ENCODE measurements at regions not wholly inside any gene's neighbourhood (a gene's known extent, or its start where the extent isn't known, plus 50 kb on each side); places are given as distances from the start of the nearest gene placed in this dataset.

GRCh38 chr13:89959074-89959473 is 1388.4 kb upstream of the MIR17HG start:
- no peak for TF ChIP-seq TAF1 (IDR thresholded peaks at IDR 0.05; ENCODE audit: borderline replicate concordance, low read depth, low read length)
- TF ChIP-seq POLR2AphosphoS5 (IDR thresholded peaks at IDR 0.05; ENCODE audit: low read depth, low read length) = no peak
- TF ChIP-seq POLR2A (IDR thresholded peaks at IDR 0.05; ENCODE audit: low read depth, low read length) = no peak
- DNase-seq (ENCODE audit: insufficient read length) (no peak), FAIRE-seq (no peak)

- no peak for FAIRE-seq
- TF ChIP-seq POLR2AphosphoS5 (IDR thresholded peaks at IDR 0.05; ENCODE audit: low read depth, low read length) (no peak), POLR2A (IDR thresholded peaks at IDR 0.05; ENCODE audit: low read depth, low read length) (no peak), TAF1 (IDR thresholded peaks at IDR 0.05; ENCODE audit: borderline replicate concordance, low read depth, low read length) (no peak)
Measured at GRCh38 chr13:89965252-89965651, 1382.2 kb upstream of the MIR17HG start.

GRCh38 chr13:89966524-89966923 is 1381.0 kb upstream of the MIR17HG start:
- no peak for DNase-seq (ENCODE audit: insufficient read length)
- no peak for FAIRE-seq
- TF ChIP-seq POLR2AphosphoS5 (IDR thresholded peaks at IDR 0.05; ENCODE audit: low read depth, low read length) (no peak), TAF1 (IDR thresholded peaks at IDR 0.05; ENCODE audit: borderline replicate concordance, low read depth, low read length) (no peak), POLR2A (IDR thresholded peaks at IDR 0.05; ENCODE audit: low read depth, low read length) (no peak)

More at GRCh38 chr13:89965252-89965651, 1382.2 kb upstream of the MIR17HG start:
- DNase-seq (ENCODE audit: insufficient read length) = no peak

- TF ChIP-seq TAF1 (IDR thresholded peaks at IDR 0.05; ENCODE audit: borderline replicate concordance, low read depth, low read length) = no peak
- no peak for TF ChIP-seq POLR2A (IDR thresholded peaks at IDR 0.05; ENCODE audit: low read depth, low read length)
- no peak for TF ChIP-seq POLR2AphosphoS5 (IDR thresholded peaks at IDR 0.05; ENCODE audit: low read depth, low read length)
- no peak for DNase-seq (ENCODE audit: insufficient read length)
- FAIRE-seq = no peak
Measured at GRCh38 chr13:89967701-89968100, 1379.8 kb upstream of the MIR17HG start.

GRCh38 chr13:89968470-89968869 is 1379.0 kb upstream of the MIR17HG start:
- TF ChIP-seq POLR2A (IDR thresholded peaks at IDR 0.05; ENCODE audit: low read depth, low read length) = no peak
- no peak for TF ChIP-seq POLR2AphosphoS5 (IDR thresholded peaks at IDR 0.05; ENCODE audit: low read depth, low read length)
- TF ChIP-seq TAF1 (IDR thresholded peaks at IDR 0.05; ENCODE audit: borderline replicate concordance, low read depth, low read length) = no peak
- FAIRE-seq = no peak
- no peak for DNase-seq (ENCODE audit: insufficient read length)

- no peak for FAIRE-seq
- no peak for DNase-seq (ENCODE audit: insufficient read length)
- TF ChIP-seq TAF1 (IDR thresholded peaks at IDR 0.05; ENCODE audit: borderline replicate concordance, low read depth, low read length) = no peak
- TF ChIP-seq POLR2A (IDR thresholded peaks at IDR 0.05; ENCODE audit: low read depth, low read length) = no peak
- TF ChIP-seq POLR2AphosphoS5 (IDR thresholded peaks at IDR 0.05; ENCODE audit: low read depth, low read length) = no peak
Measured at GRCh38 chr13:89970353-89970709, 1377.2 kb upstream of the MIR17HG start.

- no peak for FAIRE-seq
- no peak for DNase-seq (ENCODE audit: insufficient read length)
- TF ChIP-seq POLR2A (IDR thresholded peaks at IDR 0.05; ENCODE audit: low read depth, low read length) = no peak
Measured at GRCh38 chr13:89977203-89977602, 1370.3 kb upstream of the MIR17HG start.

- DNase-seq (ENCODE audit: insufficient read length) (no peak), FAIRE-seq (no peak)
- no peak for TF ChIP-seq TAF1 (IDR thresholded peaks at IDR 0.05; ENCODE audit: borderline replicate concordance, low read depth, low read length)
- no peak for TF ChIP-seq POLR2AphosphoS5 (IDR thresholded peaks at IDR 0.05; ENCODE audit: low read depth, low read length)
- TF ChIP-seq POLR2A (IDR thresholded peaks at IDR 0.05; ENCODE audit: low read depth, low read length) = no peak
Measured at GRCh38 chr13:89980896-89981295, 1366.6 kb upstream of the MIR17HG start.

- FAIRE-seq (no peak), DNase-seq (ENCODE audit: insufficient read length) (no peak)
- TF ChIP-seq POLR2A (IDR thresholded peaks at IDR 0.05; ENCODE audit: low read depth, low read length) = no peak
- TF ChIP-seq TAF1 (IDR thresholded peaks at IDR 0.05; ENCODE audit: borderline replicate concordance, low read depth, low read length) = no peak
- no peak for TF ChIP-seq POLR2AphosphoS5 (IDR thresholded peaks at IDR 0.05; ENCODE audit: low read depth, low read length)
Measured at GRCh38 chr13:89982407-89983095, 1364.9 kb upstream of the MIR17HG start.

GRCh38 chr13:89988206-89988605 is 1359.3 kb upstream of the MIR17HG start:
- TF ChIP-seq POLR2A (IDR thresholded peaks at IDR 0.05; ENCODE audit: low read depth, low read length) (no peak), TAF1 (IDR thresholded peaks at IDR 0.05; ENCODE audit: borderline replicate concordance, low read depth, low read length) (no peak), POLR2AphosphoS5 (IDR thresholded peaks at IDR 0.05; ENCODE audit: low read depth, low read length) (no peak)
- DNase-seq (ENCODE audit: insufficient read length) (no peak), FAIRE-seq (no peak)

GRCh38 chr13:90003566-90003965 is 1343.9 kb upstream of the MIR17HG start:
- TF ChIP-seq POLR2AphosphoS5 (IDR thresholded peaks at IDR 0.05; ENCODE audit: low read depth, low read length) (no peak), POLR2A (IDR thresholded peaks at IDR 0.05; ENCODE audit: low read depth, low read length) (no peak), TAF1 (IDR thresholded peaks at IDR 0.05; ENCODE audit: borderline replicate concordance, low read depth, low read length) (no peak)
- FAIRE-seq = no peak
- no peak for DNase-seq (ENCODE audit: insufficient read length)

GRCh38 chr13:90008707-90009149 is 1338.8 kb upstream of the MIR17HG start:
- DNase-seq (ENCODE audit: insufficient read length) (no peak), FAIRE-seq (peak; percentile 51)
- TF ChIP-seq TAF1 (IDR thresholded peaks at IDR 0.05; ENCODE audit: borderline replicate concordance, low read depth, low read length) (no peak), POLR2A (IDR thresholded peaks at IDR 0.05; ENCODE audit: low read depth, low read length) (no peak), POLR2AphosphoS5 (IDR thresholded peaks at IDR 0.05; ENCODE audit: low read depth, low read length) (no peak)

All from GM12892 (cell line).